ENCODE measurements at regions not wholly inside any gene's neighbourhood (a gene's known extent, or its start where the extent isn't known, plus 50 kb on each side); places are given as distances from the start of the nearest gene placed in this dataset.

DNA sequence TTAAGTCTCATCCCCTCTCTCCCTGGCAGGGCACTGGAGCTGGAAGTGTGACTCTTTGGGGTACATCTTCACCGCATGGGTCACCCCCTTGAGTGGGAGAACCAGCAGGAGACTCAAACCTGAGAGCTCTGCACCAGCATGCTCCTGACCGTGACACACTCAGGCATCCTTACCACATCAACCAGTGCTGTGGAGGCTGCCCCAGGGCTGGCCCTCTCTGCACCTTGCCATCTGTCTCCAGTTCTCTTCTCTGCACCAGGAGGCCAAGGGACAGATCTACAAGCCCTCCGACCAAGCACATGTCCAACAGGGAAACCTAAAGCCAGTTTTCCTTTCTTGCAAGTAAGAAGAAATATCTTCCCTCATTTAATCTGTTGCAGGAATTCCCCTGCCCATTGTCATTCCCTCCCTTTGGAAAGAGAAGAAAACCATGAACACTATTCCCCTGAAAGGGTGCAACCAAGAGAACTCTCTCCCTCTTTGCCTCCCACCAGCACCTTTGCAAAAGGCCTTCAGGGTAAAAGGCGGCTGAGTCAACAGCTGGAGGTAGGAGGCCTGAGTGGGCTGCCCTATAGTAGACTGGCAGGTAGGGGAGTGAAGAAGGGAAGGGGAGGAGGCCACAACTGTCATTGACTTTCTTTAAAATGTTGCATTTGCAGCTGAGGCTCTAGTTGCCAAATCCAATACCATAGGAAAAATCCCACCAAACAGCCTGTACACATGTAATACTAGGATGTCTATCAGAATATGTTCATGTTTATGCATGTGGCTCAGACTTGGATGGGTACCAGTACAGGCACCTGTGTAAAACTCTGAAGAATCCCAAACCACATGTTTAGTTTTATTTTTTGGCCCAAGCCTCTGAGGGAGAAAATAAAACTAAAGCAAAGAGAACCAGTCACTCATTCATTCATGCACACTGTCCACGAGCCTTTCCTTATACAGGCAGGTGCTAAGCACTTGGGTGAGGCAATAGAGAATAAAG, 117.0 kb downstream of the WT1 start:
- no peaks in the 10 kb centered on the region for H3K79me2 ChIP-seq (ENCODE audit: insufficient read depth, low read length)
- H2AFZ ChIP-seq (ENCODE audit: low read depth, low read length, severe bottlenecking): no peak overlapping the region
- H4K20me1 ChIP-seq (ENCODE audit: low read depth, low read length): no peaks in the 10 kb centered on the region
- no peaks in the 10 kb centered on the region for H3K9me3 ChIP-seq (ENCODE audit: insufficient read depth, low read length)
- no peak overlapping the region for H3K4me3 ChIP-seq (ENCODE audit: insufficient read depth, low read length, poor library complexity, severe bottlenecking)
- no peaks in the 10 kb centered on the region for H3K27me3 ChIP-seq (ENCODE audit: low read length)
- H3K27ac ChIP-seq (ENCODE audit: low read depth, low read length): no peak overlapping the region
- no peaks in the 10 kb centered on the region for H3K9me2 ChIP-seq (replicated peaks; ENCODE audit: insufficient read depth, low read length)
- H3K36me3 ChIP-seq (ENCODE audit: low read length): no peaks in the 10 kb centered on the region
- no peak for TF ChIP-seq EZH2phosphoT487 (conservative IDR thresholded peaks at IDR 0.05; ENCODE audit: low read length)
- TF ChIP-seq, protein P1, sequence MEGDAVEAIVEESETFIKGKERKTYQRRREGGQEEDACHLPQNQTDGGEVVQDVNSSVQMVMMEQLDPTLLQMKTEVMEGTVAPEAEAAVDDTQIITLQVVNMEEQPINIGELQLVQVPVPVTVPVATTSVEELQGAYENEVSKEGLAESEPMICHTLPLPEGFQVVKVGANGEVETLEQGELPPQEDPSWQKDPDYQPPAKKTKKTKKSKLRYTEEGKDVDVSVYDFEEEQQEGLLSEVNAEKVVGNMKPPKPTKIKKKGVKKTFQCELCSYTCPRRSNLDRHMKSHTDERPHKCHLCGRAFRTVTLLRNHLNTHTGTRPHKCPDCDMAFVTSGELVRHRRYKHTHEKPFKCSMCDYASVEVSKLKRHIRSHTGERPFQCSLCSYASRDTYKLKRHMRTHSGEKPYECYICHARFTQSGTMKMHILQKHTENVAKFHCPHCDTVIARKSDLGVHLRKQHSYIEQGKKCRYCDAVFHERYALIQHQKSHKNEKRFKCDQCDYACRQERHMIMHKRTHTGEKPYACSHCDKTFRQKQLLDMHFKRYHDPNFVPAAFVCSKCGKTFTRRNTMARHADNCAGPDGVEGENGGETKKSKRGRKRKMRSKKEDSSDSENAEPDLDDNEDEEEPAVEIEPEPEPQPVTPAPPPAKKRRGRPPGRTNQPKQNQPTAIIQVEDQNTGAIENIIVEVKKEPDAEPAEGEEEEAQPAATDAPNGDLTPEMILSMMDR (IDR thresholded peaks at IDR 0.05; ENCODE audit: insufficient read depth, low read length, poor library complexity, severe bottlenecking): no peak
- no peak overlapping the region for H3K9ac ChIP-seq (ENCODE audit: low read length)
- no peak overlapping the region for H3K4me2 ChIP-seq (ENCODE audit: low read depth, low read length, poor library complexity, severe bottlenecking)
- no peaks in the 10 kb centered on the region for H3F3A ChIP-seq (ENCODE audit: insufficient read depth)

DNA sequence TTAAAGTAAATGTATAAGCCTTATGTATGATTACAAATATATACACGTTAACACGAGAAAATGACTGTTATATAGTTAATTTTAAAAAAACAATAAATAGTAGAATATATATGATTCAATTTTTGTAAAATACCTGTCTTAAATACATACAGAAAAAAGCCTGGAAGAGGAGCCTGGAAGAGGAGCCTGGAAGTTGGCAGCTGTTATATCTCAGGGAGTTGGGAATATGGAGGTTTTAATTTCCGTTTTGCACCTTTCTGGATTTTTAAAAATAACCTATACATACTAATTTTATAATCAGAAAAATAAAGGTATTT, 111.6 kb downstream of the WT1 start:
- H3K36me3 ChIP-seq (ENCODE audit: low read length): no peaks in the 10 kb centered on the region
- no peaks in the 10 kb centered on the region for H3K27me3 ChIP-seq (ENCODE audit: low read length)
- H3K27ac ChIP-seq (ENCODE audit: low read depth, low read length): no peak overlapping the region
- H3K9me3 ChIP-seq (ENCODE audit: insufficient read depth, low read length): no peaks in the 10 kb centered on the region
- no peak overlapping the region for H3K4me3 ChIP-seq (ENCODE audit: insufficient read depth, low read length, poor library complexity, severe bottlenecking)
- H2AFZ ChIP-seq (ENCODE audit: low read depth, low read length, severe bottlenecking): no peak overlapping the region
- no peak for TF ChIP-seq EZH2phosphoT487 (conservative IDR thresholded peaks at IDR 0.05; ENCODE audit: low read length)
- TF ChIP-seq, protein P1 (IDR thresholded peaks at IDR 0.05; ENCODE audit: insufficient read depth, low read length, poor library complexity, severe bottlenecking): no peak
- H4K20me1 ChIP-seq (ENCODE audit: low read depth, low read length): no peaks in the 10 kb centered on the region
- no peaks in the 10 kb centered on the region for H3K9me2 ChIP-seq (replicated peaks; ENCODE audit: insufficient read depth, low read length)
- no peak overlapping the region for H3K9ac ChIP-seq (ENCODE audit: low read length)
- H3K4me2 ChIP-seq (ENCODE audit: low read depth, low read length, poor library complexity, severe bottlenecking): no peak overlapping the region
- H3F3A ChIP-seq (ENCODE audit: insufficient read depth): no peaks in the 10 kb centered on the region
- H3K79me2 ChIP-seq (ENCODE audit: insufficient read depth, low read length): no peaks in the 10 kb centered on the region

DNA sequence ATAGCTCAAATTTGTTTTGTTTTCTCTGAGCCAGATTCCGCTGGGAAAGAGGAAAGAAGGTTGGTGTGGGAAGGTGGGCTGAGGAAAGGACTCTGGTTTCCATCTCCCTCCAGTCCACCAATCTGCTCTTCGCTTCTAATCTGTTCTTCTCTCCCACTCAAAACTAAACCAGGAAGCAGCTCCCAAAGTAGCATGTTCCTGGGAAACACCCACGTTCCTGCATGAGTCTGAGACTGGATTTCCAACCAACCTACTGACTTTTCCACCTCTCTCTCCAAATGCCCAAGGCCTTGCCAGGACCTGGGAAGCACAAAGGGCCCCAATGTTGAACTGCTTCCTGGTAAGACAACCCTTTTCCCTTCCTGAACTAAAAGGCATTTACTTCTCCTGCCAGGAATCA, 110.2 kb downstream of the WT1 start:
- H3K27me3 ChIP-seq (ENCODE audit: low read length): no peaks in the 10 kb centered on the region
- H3K9me3 ChIP-seq (ENCODE audit: insufficient read depth, low read length): no peaks in the 10 kb centered on the region
- no peaks in the 10 kb centered on the region for H3K36me3 ChIP-seq (ENCODE audit: low read length)
- no peak overlapping the region for H3K27ac ChIP-seq (ENCODE audit: low read depth, low read length)
- TF ChIP-seq, protein P1 (IDR thresholded peaks at IDR 0.05; ENCODE audit: insufficient read depth, low read length, poor library complexity, severe bottlenecking): no peak
- TF ChIP-seq EZH2phosphoT487 (conservative IDR thresholded peaks at IDR 0.05; ENCODE audit: low read length): no peak
- H3K4me3 ChIP-seq (ENCODE audit: insufficient read depth, low read length, poor library complexity, severe bottlenecking): no peak overlapping the region
- no peak overlapping the region for H3K9ac ChIP-seq (ENCODE audit: low read length)
- H4K20me1 ChIP-seq (ENCODE audit: low read depth, low read length): no peaks in the 10 kb centered on the region
- no peaks in the 10 kb centered on the region for H3F3A ChIP-seq (ENCODE audit: insufficient read depth)
- H3K79me2 ChIP-seq (ENCODE audit: insufficient read depth, low read length): no peaks in the 10 kb centered on the region
- H3K9me2 ChIP-seq (replicated peaks; ENCODE audit: insufficient read depth, low read length): no peaks in the 10 kb centered on the region
- H3K4me2 ChIP-seq (ENCODE audit: low read depth, low read length, poor library complexity, severe bottlenecking): no peak overlapping the region
- no peak overlapping the region for H2AFZ ChIP-seq (ENCODE audit: low read depth, low read length, severe bottlenecking)
